GM12872 (cell line): ENCODE measurements at regions not wholly inside any gene's neighbourhood (a gene's known extent, or its start where the extent isn't known, plus 50 kb on each side); places are given as distances from the start of the nearest gene placed in this dataset.

Experiments
- TF ChIP-seq, protein P1 (sequence below): IDR thresholded peaks from 3 replicates; pipeline ENCODE4 v1.5.1; 2011; ENCODE audit warnings: low read depth, mild to moderate bottlenecking, low read length, moderate library complexity; ENCODE audit not compliant: insufficient read depth

DNA sequence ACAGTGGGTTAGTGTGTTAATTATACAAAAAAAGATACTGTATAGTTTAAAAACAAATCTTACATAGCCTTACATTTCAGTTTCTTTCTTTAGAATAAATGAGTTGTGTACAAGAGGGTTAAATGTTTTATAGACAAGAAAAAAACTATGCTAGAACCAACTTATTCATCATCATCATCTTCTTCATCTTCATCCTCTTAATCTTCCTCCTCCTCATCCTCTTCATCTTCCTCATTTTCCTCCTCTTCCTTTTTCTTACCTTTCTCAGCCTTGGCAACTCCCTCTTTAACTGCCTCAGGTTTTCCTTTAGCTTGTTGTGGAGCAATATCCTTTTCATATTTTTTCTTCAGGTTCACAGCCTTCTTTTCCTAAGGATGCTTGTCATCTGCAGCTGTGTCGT lies 53.7 kb downstream of the RPS12 start:
- TF ChIP-seq, protein P1, sequence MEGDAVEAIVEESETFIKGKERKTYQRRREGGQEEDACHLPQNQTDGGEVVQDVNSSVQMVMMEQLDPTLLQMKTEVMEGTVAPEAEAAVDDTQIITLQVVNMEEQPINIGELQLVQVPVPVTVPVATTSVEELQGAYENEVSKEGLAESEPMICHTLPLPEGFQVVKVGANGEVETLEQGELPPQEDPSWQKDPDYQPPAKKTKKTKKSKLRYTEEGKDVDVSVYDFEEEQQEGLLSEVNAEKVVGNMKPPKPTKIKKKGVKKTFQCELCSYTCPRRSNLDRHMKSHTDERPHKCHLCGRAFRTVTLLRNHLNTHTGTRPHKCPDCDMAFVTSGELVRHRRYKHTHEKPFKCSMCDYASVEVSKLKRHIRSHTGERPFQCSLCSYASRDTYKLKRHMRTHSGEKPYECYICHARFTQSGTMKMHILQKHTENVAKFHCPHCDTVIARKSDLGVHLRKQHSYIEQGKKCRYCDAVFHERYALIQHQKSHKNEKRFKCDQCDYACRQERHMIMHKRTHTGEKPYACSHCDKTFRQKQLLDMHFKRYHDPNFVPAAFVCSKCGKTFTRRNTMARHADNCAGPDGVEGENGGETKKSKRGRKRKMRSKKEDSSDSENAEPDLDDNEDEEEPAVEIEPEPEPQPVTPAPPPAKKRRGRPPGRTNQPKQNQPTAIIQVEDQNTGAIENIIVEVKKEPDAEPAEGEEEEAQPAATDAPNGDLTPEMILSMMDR, result no peak

DNA sequence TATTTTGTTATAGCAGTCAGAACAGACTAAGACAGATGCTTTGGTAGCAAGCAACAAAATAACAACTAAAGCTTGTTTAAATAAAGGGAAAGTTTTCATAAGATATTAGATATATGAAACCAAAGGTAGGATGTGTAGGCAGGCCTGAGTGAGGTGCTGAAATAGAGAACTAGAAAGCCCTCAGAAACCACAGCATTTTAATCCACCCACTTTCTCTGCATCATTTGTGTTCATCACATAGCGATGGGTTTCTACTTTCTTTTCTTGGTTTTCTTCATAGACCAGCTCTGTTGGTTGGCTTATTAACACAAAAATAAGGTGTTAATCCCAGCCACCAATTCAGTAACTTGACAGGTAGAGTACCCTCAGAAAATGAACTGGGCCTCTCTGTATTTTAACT lies 58.6 kb downstream of the RPS12 start:
- TF ChIP-seq, protein P1, result no peak

DNA sequence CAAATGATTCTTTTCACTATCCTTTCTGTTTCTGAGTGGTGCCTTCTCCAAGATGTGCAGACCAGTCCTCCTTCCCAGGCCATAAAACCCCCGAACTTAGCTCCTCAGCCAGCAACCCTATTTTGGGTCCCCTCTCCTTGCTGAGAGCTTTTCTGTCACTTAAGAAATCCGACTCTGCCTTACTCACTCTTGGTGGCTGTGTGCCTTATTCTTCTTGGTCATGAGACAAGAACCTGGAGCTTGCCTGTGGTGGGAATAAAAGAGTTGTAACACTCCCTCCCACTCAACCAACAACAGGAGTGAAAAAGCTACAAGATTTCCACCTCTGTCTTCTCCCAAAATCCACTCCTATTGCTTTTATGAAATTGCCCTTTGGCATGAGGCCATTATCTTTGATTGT lies 62.6 kb downstream of the RPS12 start:
- TF ChIP-seq, protein P1, result no peak

DNA sequence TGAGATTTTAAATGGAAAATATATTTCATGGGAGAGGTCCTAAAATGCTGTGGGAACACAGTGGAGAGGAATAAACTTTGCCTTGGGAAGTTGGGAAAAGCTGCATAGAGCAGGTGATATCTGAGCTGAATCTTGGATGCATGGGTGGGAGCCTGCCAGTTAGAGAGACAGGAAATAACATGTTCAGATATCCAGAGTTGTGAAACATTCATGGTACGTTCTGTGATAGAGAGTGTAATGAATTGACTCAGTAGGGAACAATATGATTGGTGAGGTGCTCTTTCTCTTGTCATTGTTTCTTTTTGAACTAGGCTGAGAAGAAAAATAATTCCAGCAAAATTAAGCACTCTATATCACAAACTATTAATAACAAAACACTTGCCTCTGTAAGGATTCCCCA lies 72.8 kb downstream of the RPS12 start:
- TF ChIP-seq, protein P1, result no peak

DNA sequence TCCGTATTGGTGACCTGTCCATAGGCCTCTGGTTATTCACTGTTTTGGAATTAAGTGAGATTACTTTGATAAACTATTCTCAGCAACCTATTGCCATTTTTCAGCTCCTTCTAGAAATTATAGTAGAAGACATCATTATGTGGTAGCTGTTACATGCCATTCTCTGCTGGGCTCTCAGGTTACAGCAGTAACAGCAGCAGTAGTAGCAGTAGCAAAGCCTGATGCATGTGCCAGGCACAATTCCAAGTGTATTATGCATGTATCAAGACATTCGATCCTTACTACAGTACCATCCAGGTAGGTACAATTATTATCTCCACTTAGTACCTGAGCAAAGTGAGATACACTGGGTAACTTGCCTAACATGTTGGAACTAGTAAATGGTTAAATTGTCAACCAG lies 74.3 kb downstream of the RPS12 start:
- TF ChIP-seq, protein P1, result no peak

DNA sequence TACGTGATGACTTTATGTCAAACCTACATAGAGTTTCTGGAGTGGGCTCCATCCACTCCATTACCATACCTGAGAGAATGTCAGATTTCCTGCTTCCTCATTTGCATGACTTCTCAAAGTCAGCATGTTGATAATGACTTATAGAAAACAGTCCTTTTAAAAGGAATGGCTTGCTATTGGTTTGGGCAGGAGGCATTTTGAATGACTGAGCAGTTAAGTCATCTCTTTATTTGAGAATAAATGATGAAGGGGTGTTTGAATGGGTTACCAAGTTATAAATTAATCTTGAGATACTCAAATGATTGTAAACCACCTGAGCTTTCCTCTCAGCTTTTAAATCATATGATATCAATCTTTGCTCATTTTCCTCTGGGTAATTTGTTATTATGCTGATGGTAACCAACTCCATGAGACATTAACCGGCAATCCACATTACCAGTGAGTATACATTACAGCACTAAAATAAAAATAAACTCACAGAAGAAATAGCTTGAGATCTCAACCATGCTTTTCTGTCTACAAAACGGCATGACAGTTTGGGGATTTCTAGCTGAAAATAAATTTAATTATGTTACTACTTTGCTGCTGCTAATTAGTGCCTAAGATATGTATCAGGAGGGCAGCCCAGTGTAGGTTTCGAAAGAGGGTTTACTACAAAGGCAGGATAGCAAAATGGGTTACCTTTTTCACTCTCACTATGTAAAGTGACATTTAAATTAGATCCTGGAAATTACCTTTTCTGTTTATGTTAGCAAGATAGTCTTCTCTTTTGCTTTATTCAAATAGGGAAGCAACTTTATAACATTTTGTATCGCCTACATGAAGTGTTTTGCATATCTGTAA lies 78.8 kb downstream of the RPS12 start:
- TF ChIP-seq, protein P1, result no peak

DNA sequence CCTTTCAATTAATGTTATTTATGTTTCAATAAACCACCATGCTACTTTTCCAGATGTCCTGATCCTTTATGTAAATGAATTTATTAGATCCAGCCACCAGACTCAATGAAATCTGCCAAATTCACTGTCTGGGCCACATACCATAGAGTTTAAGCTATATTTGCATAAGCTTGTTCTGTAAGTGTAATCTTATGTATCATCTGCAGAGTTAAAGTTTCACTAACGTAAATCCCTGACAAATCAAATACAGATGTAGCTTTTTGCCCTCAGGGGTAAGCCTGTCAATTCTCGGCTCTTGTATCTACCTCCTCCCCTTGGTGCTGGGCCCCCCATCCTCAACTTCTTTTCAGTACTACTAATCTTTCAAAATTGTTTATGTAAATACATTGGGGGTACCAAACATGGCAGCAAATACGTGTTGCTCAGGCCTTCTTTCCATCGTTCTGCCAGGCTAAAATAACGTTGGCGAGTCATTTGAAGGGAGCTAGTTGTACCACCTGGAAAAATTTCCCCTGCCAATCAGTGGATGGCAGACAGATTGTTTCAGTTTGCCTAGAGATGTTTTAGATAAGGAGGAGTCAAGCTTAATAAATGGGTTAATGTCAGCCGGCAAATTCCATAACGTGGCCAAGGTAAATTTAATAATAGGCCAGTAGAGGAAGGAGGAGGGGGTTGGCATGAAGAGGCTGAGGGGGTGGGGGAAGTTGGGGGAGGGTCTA lies 79.6 kb downstream of the RPS12 start:
- TF ChIP-seq, protein P1, result no peak
